ENCODE measurements at regions not wholly inside any gene's neighbourhood (a gene's known extent, or its start where the extent isn't known, plus 50 kb on each side); places are given as distances from the start of the nearest gene placed in this dataset.
A peak's percentile ranks its signal among the peaks of the same experiment; 100 is the strongest.
"Not testable (repeated sequence)": the region's sequence is repeated elsewhere in the genome, so short reads cannot be mapped to it uniquely, and the experiment has no call there.

DNA sequence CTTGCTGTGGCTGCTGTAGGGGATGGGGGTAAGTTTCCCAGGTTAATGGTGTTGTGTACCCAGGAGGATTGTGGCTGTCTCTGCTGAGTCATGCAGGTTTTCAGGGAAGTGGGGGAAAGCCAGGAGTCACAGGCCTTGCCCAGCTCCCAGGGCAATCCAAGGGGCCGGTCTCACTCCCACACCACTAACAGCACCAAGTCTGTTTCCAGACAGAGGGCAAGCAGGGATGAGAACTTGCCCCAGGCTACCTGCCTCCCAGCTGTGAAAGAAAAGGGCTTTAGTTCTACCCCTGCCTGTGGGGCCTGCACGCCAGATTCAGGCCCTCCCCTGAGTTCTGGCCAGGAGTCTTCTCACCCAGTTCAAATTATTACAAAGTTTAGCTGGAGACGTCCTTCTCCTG is 579.8 kb upstream of the ST8SIA4 start:
- no peak for DNase-seq

DNA sequence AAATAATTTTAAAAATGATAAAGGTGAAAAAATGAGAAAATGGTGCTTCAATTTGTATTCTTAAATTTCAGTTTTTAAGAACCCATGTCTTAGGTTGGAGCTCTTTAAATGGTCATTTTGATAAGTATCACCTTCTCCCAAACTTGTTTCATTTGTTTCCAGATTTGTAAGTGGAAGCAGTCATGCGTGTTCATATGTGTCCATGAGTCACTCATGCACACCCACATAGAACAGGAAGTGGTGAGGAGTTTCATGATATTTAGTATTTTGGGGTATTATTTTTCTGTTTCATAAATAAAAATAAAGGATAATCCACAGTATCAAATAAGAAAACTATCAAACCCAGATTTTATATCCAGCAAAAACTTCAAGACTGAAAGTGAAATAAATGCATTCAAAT is 570.4 kb upstream of the ST8SIA4 start:
- no peak for DNase-seq

DNA sequence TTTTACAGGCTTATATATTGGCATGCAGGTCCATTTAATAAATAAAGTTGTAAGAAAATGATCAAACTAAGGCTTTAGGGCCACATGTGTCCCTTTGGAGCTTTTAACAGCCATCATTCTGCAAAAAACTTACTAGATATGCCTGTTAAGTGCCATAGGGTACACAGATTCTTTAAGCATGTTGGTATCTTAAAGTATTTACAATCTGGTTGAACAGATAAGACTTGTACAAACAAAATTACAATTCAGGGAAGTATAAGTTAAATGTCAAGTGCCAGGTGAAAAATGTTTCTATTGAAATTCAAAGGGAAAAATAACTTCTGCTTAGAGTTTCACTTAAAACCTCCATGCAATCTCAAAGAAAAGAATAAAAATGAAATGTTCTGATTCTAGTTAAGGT is 558.4 kb upstream of the ST8SIA4 start:
- DNase-seq, result no peak

DNA sequence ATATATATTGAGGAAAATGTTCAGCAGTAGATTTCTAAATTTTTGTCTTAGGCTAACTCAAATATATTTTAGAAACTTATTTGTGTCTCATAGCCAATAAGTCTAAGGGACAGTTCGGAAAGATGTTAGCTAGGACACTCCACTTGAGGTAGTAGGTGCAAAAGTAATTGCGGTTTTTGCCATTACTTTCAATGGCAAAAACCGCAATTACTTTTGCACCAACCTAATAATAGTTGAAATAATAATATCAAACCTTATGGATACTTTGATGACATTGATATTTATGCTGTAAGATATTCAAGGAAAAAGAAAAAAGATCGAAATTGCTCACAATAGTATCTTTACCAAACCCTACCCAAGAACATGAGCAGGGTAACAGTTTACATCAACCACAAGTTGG is 555.5 kb upstream of the ST8SIA4 start:
- no peak for DNase-seq

GRCh38 chr5:101455851-101456250 is 552.8 kb upstream of the ST8SIA4 start:
- no peak for DNase-seq

- DNase-seq, result no peak
Observed at GRCh38 chr5:101455048-101455447, 552.0 kb upstream of the ST8SIA4 start.

- not testable (repeated sequence) for DNase-seq
Observed at GRCh38 chr5:101442281-101442680, 539.2 kb upstream of the ST8SIA4 start.

GRCh38 chr5:101440173-101440572 is 537.1 kb upstream of the ST8SIA4 start:
- DNase-seq, result no peak

GRCh38 chr5:101437351-101437750 is 534.3 kb upstream of the ST8SIA4 start:
- no peak for DNase-seq

DNA sequence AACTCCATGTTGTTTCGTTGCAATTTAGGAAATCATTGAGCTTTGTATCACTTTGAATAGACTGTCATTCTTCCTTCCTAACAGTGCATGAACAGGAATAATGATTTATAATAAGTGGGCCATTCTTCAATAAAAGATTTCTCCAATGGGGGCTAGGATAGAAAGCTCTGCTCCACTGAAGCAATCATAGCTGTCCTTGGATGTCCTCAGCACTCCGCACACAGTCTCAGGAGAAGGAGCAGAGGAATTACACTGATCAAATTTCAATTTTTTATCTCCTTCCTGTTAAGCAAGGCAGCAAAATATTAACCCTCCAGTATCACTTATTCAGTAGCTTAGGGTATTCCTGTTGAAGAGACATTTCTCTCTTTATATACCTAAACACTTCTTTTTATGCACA is 532.7 kb upstream of the ST8SIA4 start:
- no peak for DNase-seq

GRCh38 chr5:101431201-101431600 is 528.1 kb upstream of the ST8SIA4 start:
- no peak for DNase-seq

DNA sequence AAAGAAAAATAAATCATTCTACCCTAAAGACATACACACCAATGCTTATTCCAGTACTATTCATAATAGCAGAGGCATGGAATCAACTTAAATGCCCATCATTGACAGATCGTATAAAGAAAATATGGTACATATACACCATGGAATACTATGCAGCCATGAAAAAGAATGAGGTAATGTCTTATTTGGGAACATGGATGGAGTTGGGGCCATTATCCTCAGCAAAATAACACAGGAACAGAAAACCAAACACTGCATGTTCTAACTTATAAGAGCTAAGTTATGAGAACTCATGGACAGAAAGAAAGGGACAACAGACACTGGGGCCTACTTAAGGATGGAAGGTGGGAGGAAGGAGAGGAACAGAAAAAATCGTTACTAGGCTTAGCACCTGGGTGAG is 527.5 kb upstream of the ST8SIA4 start:
- no peak for DNase-seq

GRCh38 chr5:101429241-101429640 is 526.2 kb upstream of the ST8SIA4 start:
- DNase-seq, result no peak

- DNase-seq, result no peak
Observed at GRCh38 chr5:101425339-101425859, 522.3 kb upstream of the ST8SIA4 start.

GRCh38 chr5:101424530-101425175 is 521.6 kb upstream of the ST8SIA4 start:
- DNase-seq, result no peak

GRCh38 chr5:101418713-101419118 is 515.6 kb upstream of the ST8SIA4 start:
- DNase-seq, result no peak

GRCh38 chr5:101404531-101404930 is 501.4 kb upstream of the ST8SIA4 start:
- no peak for DNase-seq

DNA sequence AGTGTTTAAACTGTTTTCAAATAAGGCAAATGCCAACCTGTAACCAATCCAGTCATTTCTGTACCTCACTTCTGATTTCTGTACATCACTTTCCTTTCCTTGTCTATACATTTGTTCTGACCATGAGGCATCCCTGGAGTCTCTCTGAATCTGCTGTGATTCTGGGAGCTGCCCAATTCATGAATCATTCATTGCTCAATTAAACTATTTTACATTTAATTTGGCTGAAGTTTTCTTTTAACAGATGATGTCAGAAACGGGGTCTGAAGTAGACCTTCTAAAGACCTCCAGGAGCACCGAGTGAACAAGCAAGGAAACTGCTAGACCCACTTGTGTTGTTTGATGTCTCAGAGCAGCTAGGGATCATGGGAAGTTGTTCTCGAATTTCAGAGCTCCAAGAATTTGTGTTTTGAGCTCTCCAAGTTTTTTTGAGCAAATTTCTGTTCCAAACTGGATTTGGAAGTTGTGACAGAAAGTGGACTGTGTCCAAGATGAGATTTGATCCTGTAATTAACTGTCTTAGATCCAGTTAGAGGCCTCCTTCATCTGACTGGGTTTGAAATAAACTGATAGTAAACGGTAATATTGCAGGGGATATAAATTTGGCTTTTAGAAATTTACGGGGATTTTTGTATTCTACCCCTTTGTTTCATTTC is 490.8 kb upstream of the ST8SIA4 start:
- no peak for DNase-seq

GRCh38 chr5:101390151-101390908 is 487.2 kb upstream of the ST8SIA4 start:
- DNase-seq, result peak; percentile 64

DNA sequence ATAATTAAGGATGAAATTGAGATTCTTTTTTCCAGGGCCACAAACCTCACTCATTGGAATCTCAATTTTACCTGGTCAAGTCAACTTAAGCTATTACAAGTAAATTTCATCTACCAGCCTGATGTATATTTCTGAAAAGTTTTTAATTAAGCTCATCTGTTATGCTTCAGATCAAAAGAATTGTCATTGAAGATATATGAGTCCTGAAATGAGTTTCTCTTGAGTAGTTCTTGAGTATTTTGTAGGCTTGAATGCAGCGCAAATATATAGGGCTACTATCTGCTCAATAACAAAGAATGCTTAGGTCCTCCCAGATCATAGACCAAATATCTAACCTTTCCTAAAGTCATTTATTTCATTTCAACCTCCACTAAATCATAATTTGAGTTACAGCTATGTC is 482.2 kb upstream of the ST8SIA4 start:
- DNase-seq, result peak; percentile 31

DNA sequence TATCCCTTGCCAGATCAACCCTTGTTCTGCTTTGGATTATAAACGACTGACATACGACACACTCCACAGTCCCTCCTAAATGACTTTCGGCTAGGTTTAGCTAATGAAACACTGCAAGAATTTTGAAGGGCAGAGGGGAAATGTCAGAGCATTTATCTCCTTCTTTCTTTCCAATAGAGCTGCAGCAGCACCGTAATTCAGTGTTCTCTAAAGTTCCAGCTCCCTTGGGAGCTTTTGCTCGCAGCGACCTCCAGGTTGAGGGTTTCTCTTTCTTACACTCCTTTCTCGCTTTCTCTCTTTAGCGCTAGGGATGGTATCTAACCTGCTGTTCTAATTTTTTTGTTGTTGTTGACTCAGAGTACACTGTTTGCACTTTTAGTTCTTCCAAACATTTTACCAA is 467.1 kb upstream of the ST8SIA4 start:
- peak; percentile 15 for DNase-seq

DNA sequence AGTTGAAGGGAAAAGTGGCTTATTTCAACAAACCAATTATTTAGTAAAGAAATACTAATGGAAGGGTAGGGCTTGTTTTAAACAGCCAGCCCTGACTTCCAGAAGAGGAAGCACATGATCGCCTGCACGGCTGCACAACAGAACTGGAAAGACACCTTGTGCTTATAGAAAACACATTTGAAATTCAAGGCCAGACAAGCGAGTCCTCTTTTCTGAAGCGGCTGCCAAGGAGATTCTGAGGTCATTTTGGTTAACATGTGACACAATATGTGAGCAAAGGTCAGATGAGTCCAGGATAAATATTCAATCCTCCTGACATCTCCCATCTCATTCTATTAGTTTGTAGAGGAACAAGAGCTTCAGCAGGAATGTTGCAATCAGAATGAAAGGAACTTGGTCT is 461.4 kb upstream of the ST8SIA4 start:
- peak; percentile 12 for DNase-seq

DNA sequence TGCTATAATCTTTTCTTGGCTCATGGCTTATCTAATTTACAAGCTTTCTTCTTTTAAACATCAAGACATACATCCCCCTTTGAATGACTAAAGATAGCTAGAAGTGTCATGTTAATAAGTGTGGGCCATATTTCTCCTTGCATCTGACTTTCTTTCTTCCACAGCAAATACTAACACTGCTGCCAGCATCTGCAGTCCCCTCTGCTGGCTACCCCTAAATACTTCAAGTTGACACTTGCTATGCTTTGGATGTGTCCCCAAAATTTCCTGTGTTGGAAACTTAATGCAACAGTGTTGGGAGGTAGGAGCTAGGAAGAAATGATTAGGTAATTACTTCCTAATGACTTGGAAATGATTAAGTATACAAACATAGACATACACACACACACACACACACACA is 459.0 kb upstream of the ST8SIA4 start:
- no peak for DNase-seq
